Right hindlimb (tissue), 1 donor: ENCODE measurements at regions not wholly inside any gene's neighbourhood (a gene's known extent, or its start where the extent isn't known, plus 50 kb on each side); places are given as distances from the start of the nearest gene placed in this dataset.

Source experiments
- DNase-seq: peaks from one replicate; pipeline ENCODE4 v3.0.0-alpha.2; 2018

DNA sequence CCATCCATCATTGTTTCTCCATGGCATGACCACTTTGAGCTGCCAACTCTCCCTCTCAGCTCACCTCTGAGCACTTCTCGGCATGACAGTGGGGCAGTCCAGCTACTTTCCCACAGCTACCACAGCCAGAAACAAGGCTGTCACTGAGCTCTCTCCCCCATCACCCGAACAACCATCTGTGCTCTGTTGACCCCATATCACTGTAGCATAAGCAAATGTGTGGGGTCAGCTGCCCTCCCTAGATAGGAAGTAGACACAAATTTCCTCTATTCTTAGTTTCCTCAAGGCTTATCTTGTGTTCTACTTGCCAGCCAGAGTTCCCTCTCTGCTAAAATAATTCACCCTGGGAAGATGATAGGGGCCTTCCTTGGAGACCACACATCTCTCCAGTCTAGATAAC lies 82.6 kb upstream of the FUT8 start:
- no peak for DNase-seq

DNA sequence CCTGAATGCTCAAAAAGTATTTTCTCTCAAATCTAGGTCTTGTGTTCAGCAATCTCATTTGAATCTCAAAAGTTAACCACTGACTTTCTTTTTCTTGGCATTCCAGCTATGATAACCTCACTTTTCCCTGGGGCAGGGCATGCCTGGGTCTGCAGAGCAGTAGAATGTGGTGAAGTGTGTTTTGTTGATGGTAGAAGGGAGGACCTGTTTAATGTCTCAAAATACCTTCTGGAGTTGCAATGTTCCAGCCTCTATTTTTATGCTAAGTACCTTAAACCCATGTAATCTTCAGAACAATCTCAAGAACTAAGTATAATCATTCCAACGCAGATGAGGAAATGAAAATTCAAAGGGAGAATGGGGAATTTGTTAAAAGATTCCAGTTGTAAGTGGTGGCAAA lies 82.1 kb upstream of the FUT8 start:
- no peak for DNase-seq

DNA sequence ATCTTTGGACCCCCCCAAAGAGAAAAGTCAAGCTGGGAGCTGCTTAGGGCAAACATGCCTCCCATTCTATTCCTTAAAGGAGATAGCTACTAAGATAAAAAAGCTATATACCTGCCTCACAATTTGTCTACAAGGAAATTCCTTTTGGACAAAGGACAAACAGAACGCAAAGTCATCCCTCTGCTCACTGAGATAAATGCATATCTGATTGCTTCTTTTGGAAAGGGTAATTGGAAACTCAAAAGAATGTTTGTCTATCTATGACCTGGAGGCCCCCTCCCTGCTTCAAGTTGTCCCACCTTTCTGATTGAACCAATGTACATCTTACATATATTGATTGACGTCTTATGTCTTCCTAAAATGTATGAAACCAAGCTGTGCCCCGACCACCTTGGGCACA lies 80.9 kb upstream of the FUT8 start:
- DNase-seq, result no peak

- no peak for DNase-seq
Observed at GRCh38 chr14:65332141-65332871, 80.2 kb upstream of the FUT8 start.

DNA sequence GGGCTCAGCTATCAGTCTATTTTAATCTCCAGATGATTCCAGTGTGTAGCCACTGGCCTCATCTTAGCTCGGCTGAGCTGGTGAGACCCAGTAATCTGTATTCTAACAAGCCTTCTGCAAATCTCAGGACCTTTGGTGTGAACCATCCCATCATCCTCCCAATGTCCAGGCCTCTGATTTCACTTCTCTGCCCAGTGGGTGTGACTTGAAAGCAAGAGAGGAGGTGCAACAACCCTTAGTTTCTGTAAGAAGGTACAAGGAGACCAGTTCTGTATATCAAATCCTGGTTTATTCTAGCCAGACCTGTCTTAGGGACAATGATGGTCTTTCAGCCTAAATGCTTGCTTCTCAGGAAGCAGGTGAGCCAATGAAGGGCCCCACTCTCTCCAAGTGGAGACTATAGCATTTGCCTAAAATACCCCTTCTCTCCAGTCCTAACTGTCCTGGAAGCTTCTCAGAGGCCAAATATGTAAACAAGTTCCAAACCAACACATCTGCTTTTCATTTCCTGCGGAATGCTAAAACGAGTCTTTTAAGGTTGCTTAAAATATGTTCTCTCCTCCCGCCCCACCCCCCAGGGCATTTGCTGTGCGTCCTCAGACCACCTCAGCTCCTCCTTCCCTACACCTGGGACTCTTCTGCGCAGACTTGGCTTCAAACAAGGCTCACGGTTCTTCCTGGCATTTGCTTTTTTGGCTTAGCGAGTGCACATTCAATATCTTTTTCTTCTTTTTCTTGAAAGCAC lies 78.4 kb upstream of the FUT8 start:
- DNase-seq, result peak; percentile 71

GRCh38 chr14:65334765-65335410 lies 77.6 kb upstream of the FUT8 start:
- no peak for DNase-seq

GRCh38 chr14:65335411-65335947 lies 77.1 kb upstream of the FUT8 start:
- no peak for DNase-seq

DNA sequence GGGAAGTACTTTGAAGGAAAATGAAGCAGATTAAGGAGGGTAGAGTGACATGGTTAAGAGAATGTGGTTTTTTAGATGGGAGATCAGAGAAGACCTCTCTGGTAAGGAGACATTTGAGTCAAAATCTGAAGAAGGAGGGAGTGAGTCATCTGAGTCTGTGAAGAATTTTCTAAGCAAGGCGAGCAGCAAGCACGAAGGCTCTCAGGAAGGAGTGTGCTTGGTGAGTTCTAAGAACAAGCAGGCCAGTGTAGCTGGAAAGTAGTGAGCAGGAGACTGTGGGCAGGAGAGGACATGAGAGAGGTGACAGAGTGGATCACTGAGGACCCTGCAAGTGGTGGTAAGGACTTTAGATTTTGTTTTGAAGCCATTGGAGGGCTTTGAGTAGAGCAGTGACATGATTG lies 76.3 kb upstream of the FUT8 start:
- DNase-seq, result no peak

GRCh38 chr14:65339866-65340265 lies 72.7 kb upstream of the FUT8 start:
- DNase-seq, result no peak

GRCh38 chr14:65344011-65344410 lies 68.5 kb upstream of the FUT8 start:
- no peak for DNase-seq

- no peak for DNase-seq
Observed at GRCh38 chr14:65345266-65345665, 67.3 kb upstream of the FUT8 start.

GRCh38 chr14:65346474-65346873 lies 66.1 kb upstream of the FUT8 start:
- no peak for DNase-seq

DNA sequence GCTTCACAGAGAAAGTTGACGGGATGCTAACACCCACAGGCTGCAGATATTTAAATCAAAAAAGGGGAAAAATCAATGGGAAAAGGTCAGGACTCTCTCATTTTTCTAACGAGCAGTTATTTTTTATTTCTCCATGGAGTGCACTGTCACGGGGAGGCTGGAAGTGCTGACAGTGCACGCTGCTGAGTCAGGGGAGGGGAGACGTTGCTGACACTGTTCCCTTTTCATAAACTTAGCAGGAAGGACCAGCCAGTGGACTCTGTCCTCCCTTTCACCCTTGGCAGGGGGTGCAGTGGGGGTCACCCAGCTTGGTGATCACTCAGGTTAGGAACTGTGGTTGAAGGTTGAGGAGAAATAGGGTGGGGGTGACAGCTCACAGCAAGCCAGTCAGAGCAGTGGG lies 65.6 kb upstream of the FUT8 start:
- DNase-seq, result no peak

DNA sequence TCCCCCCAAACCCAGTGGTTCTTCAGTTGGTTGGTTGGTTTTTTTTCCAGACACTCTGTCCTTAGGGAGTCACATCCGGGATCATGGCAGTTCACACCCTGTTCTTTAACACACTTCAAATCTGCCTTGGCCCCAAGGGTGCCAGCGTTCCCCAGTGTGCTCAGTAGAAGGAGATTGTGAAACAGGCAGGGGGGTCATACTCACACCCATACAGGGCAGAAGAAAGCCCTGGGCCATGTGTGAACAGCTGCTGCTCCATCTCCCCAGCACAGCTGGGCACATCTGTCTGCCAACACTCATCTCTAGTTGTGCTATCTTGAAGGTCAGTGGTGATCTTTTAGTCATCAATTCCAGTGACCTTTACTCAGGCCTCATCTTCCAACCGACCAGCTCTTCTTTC lies 64.4 kb upstream of the FUT8 start:
- DNase-seq, result peak; percentile 34

DNA sequence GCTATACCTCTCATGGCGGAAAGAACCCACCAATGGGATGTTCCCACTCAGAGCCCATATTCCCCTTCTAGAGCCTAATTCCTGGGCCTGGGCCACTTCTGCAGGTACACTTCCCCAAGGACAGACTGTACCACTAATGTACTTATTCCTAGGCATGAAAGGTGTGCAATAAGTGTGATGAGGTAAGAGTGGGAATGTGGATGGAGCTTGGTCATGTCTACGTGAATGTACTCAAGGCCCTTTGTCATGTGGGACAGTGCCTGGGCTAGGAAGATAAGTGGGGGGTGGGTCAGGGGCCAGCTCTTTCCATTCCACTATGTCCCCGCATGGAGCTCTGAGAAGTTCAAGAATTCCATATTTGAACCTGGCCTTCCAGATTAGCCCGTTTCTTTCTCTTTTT lies 63.4 kb upstream of the FUT8 start:
- no peak for DNase-seq

- no peak for DNase-seq
Observed at GRCh38 chr14:65351493-65352194, 60.9 kb upstream of the FUT8 start.

DNA sequence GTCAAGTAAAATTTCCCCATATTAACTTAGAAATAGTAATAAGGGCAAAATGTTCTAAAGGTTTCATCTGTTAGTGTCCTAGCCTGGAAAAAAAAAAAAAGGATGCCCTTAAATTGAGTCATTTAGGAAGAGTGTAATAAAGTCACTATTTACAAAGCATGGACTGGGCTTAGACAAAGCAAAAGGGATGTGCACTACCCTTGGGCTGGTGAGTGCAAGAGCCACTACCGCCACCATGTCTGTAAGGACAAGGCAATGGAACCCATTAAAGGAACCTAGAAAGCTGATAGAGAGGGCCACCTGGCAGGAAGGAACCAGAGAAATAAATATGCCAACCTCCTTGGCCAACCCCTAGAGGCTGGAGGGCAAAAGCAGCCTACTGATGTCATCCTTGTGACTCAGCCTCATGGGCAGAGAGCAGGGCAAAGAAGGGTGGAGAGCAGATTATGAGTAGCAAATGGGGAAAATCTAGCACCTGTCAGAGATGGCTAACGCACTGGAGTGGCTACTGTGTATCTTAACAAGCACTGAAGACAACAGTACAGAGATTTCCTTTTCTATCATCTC lies 59.5 kb upstream of the FUT8 start:
- no peak for DNase-seq

- no peak for DNase-seq
Observed at GRCh38 chr14:65354131-65354530, 58.4 kb upstream of the FUT8 start.

GRCh38 chr14:65354715-65355114 lies 57.8 kb upstream of the FUT8 start:
- no peak for DNase-seq

GRCh38 chr14:65356327-65356836 lies 56.1 kb upstream of the FUT8 start:
- DNase-seq, result no peak

DNA sequence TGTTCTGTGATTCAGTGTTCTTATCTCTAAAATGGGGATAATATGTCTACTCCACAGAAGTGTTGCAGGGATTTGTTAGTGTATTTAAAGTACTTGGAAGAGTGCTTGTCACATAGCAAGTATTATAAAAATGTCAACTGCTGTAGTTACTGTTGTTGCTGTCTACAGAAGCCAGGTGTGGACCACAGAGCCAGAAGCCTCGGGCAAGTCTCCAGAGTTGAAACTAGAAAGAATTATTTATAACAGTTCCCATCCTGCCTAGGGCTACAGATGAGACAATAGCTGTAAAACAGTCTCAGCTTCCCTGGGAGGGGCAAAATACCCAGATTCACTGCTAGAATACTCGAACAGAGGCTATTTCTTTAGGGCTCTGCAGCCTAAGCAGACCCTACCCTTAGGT lies 55.4 kb upstream of the FUT8 start:
- DNase-seq, result no peak

DNA sequence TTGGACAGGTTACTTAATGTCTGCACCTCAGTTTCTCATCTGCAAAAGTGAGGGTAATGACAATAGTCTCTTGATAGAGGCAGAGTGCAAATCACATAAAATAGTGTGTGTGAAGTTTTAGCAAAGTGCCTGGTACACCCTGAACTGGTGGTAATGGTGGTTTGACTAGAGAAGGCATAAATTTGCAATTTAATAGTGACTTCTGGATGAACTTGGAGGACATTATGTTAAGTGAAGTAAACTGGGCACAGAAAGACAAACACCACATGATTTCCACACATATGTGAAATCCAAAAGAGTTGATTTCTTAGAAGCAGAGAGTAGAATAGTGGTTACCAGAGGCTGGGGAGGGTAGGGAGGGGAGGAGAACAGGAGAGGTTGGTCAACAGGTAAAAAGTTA lies 54.8 kb upstream of the FUT8 start:
- DNase-seq, result no peak

GRCh38 chr14:65359503-65359902 lies 53.0 kb upstream of the FUT8 start:
- DNase-seq, result no peak
